GM12878 (cell line): ENCODE measurements at regions not wholly inside any gene's neighbourhood (a gene's known extent, or its start where the extent isn't known, plus 50 kb on each side); places are given as distances from the start of the nearest gene placed in this dataset.

ENCODE experiments used
- ATAC-seq: fragments of 200-7000 bp; cut with Tn5 transposase; 3 replicates; pipeline ENCODE4 v1.9.1; 2020; ENCODE audit warnings: mild to moderate bottlenecking, moderate library complexity
- BruUV-seq: library from RNA; stranded (reverse); fragments of 400-500 nt; replicated peaks from 2 replicates; lab custom pipeline; 2021; lab: Mats Ljungman, UMichigan
- CTCF ChIA-PET: fragments of 300-600 bp; sonication (Branson Sonifier 250); formaldehyde crosslinking; extraction: SDS; loops from one replicate; lab custom pipeline; 2021; ENCODE audit warnings: inconsistent platforms; lab: Yijun Ruan, JAX
- POLR2A ChIA-PET: fragments of 350-600 bp; formaldehyde crosslinking; extraction: SDS; loops from one replicate; lab custom pipeline; 2021; ENCODE audit warnings: inconsistent platforms; lab: Charles Lee
- RAD21 ChIA-PET: fragments of 300-600 bp; sonication (Branson Sonifier 250); formaldehyde crosslinking; loops from one replicate; lab custom pipeline; 2023; ENCODE audit warnings: antibody characterized with exemption; ENCODE audit not compliant: unreplicated experiment; lab: Charles Lee
- SMC1A ChIA-PET: fragments of 300-600 bp; sonication (Branson Sonifier 250); formaldehyde crosslinking; loops from one replicate; lab custom pipeline; 2023; ENCODE audit not compliant: unreplicated experiment, uncharacterized antibody; lab: Charles Lee
- DNase-seq: peaks from one replicate; pipeline ENCODE4 v3.0.0-alpha.2; 2011; ENCODE audit warnings: low read depth, low spot score
- FAIRE-seq: peaks from 3 replicates; lab custom pipeline; 2011; peaks lifted over from hg19 to GRCh38; lab: Jason Lieb, UNC
- H2AFZ ChIP-seq: 2 replicates; pipeline ENCODE4 v1.6.0; 2011; ENCODE audit warnings: low read depth, low read length, control low read depth; ENCODE audit not compliant: control insufficient read depth
- H3K27ac ChIP-seq: 2 replicates; pipeline ENCODE4 v1.5.1; 2011; ENCODE audit warnings: control low read depth; ENCODE audit not compliant: control insufficient read depth, insufficient read depth
- H3K27me3 ChIP-seq, 2 experiments: replicated peaks in 1 of 2; 2 replicates each; pipeline versions ENCODE4 v1.6.0 to v1.6.1; 2011; ENCODE audit warnings: low read length in 1 of 2; ENCODE audit not compliant: control insufficient read depth in 2 of 2, insufficient read depth in 2 of 2
- H3K36me3 ChIP-seq, 2 experiments: 2 replicates each; pipeline ENCODE4 v1.5.1; 2011; ENCODE audit warnings: low read length in 1 of 2; ENCODE audit not compliant: control insufficient read depth in 2 of 2, insufficient read depth in 2 of 2
- H3K4me1 ChIP-seq: 2 replicates; pipeline ENCODE4 v1.6.1; 2011; ENCODE audit warnings: mild to moderate bottlenecking, low read length, moderate library complexity, mixed read lengths; ENCODE audit not compliant: control insufficient read depth, insufficient read depth
- H3K4me2 ChIP-seq: 2 replicates; pipeline ENCODE4 v1.6.0; 2011; ENCODE audit warnings: control low read depth; ENCODE audit not compliant: control insufficient read depth, insufficient read depth
- H3K4me3 ChIP-seq: fragments of 200-600 bp; sonication (generic); 2 replicates; pipeline ENCODE4 v1.5.1; 2016
- H3K79me2 ChIP-seq: 2 replicates; pipeline ENCODE4 v1.6.0; 2011; ENCODE audit warnings: low read length; ENCODE audit not compliant: control insufficient read depth, insufficient read depth
- H3K9ac ChIP-seq: 2 replicates; pipeline ENCODE4 v1.8.0; 2011; ENCODE audit warnings: low read length, control low read depth, mixed read lengths; ENCODE audit not compliant: control insufficient read depth, insufficient read depth
- H3K9me3 ChIP-seq: replicated peaks from 3 replicates; pipeline ENCODE4 v1.5.1; 2011; ENCODE audit warnings: mild to moderate bottlenecking, low read length; ENCODE audit not compliant: control insufficient read depth, insufficient read depth
- H4K20me1 ChIP-seq: 2 replicates; pipeline ENCODE4 v1.6.0; 2011; ENCODE audit not compliant: control insufficient read depth, insufficient read depth
- EZH2 ChIP-seq: IDR thresholded peaks from 2 replicates; pipeline ENCODE4 v1.6.1; 2012; ENCODE audit warnings: low read depth, mild to moderate bottlenecking, control low read depth, inconsistent platforms, low read length, borderline replicate concordance; ENCODE audit not compliant: control insufficient read depth
- JUNB ChIP-seq: IDR thresholded peaks from 2 replicates; pipeline ENCODE4 v1.6.1; 2016; ENCODE audit warnings: antibody characterized with exemption, mild to moderate bottlenecking
- NR2C1 ChIP-seq: fragments of 450-650 bp; IDR thresholded peaks from 2 replicates; pipeline ENCODE4 v1.6.1; 2017; ENCODE audit warnings: antibody characterized with exemption, mild to moderate bottlenecking, moderate library complexity
- PBX3 ChIP-seq: IDR thresholded peaks from 2 replicates; pipeline ENCODE4 v1.6.1; 2011; ENCODE audit warnings: mild to moderate bottlenecking, low read depth, low read length, moderate library complexity; ENCODE audit not compliant: insufficient replicate concordance
- RBBP5 ChIP-seq: fragments of 200-600 bp; sonication (generic); conservative IDR thresholded peaks from 2 replicates; pipeline ENCODE4 v1.6.1; 2016
- SMAD5 ChIP-seq: IDR thresholded peaks from 2 replicates; pipeline ENCODE4 v1.6.1; 2016; ENCODE audit warnings: antibody characterized with exemption, low read depth
- YY1 ChIP-seq: IDR thresholded peaks from 2 replicates; pipeline ENCODE4 v1.6.1; 2011; ENCODE audit warnings: low read depth, mild to moderate bottlenecking, low read length
- ZNF217 ChIP-seq: fragments of 450-650 bp; IDR thresholded peaks from 2 replicates; pipeline ENCODE4 v1.6.1; 2017; ENCODE audit warnings: antibody characterized with exemption, mild to moderate bottlenecking
- ZNF274 ChIP-seq: IDR thresholded peaks from one replicate; pipeline ENCODE4 v1.8.0; 2011; ENCODE audit not compliant: insufficient read length, insufficient read depth
- ZNF592 ChIP-seq: fragments of 450-650 bp; IDR thresholded peaks from 2 replicates; pipeline ENCODE4 v1.6.1; 2017; ENCODE audit warnings: mild to moderate bottlenecking, moderate library complexity
- WGBS: methylation state at CpG from one replicate; pipeline ENCODE4 v1.1.6; 2016; ENCODE audit warnings: low lambda C conversion rate; ENCODE audit not compliant: insufficient replicate concordance, insufficient coverage; ENCODE audit errors: missing lambda C conversion rate; 5-methylcytosine and 5-hydroxymethylcytosine counted together
- in situ Hi-C: fragments of 300-500 bp; cut with MboI; formaldehyde crosslinking; loops from 9 replicates; pipeline ENCODE4 v1.14.3; 2018; ENCODE audit warnings: mixed read lengths
- intact Hi-C: fragments of 100-400 bp; cut with micrococcal nuclease; formaldehyde crosslinking; loops from one replicate; pipeline ENCODE4 v1.14.2; 2022; ENCODE audit not compliant: unreplicated experiment

GRCh38 chr10:51004776-51005175 lies 69.5 kb upstream of the PRKG1 start:
- TF ChIP-seq ZNF217: no peak
- TF ChIP-seq PBX3: no peak
- TF ChIP-seq YY1: no peak
- TF ChIP-seq RBBP5: no peak
- no peak for TF ChIP-seq JUNB
- TF ChIP-seq NR2C1: no peak
- TF ChIP-seq EZH2: no peak
- TF ChIP-seq, all 136 proteins: peak for 0
- WGBS: 2% methylated on average over 3 of the region's 3 CpGs
- ChIA-PET POLR2A (no interaction called here), SMC1A (no interaction called here), CTCF (interaction anchor here (0.9 to 1.6 kb wide), 2 partner anchors 17 to 1212 kb away, joined by 3 read pairs; no protein-coding TSS in a partner anchor), RAD21 (no interaction called here)
- no peak for FAIRE-seq
- Histone ChIP-seq H3K9ac (no peak overlapping the region), H4K20me1 (no peaks in the 10 kb centered on the region), H2AFZ (no peak overlapping the region), H3K4me2 (no peak overlapping the region), H3K27me3 (no peaks in the 10 kb centered on the region; a peak in 1 of 4 replicates), H3K4me1 (no peaks in the 10 kb centered on the region), H3K36me3 (no peaks in the 10 kb centered on the region), H3K9me3 (no peaks in the 10 kb centered on the region), H3K27ac (no peak overlapping the region), H3K4me3 (no peak overlapping the region), H3K79me2 (no peaks in the 10 kb centered on the region)
- no TSS peak for BruUV-seq
- in situ Hi-C loops (loop anchor here (25.0 kb wide), 1 partner anchor 1208 kb away; no protein-coding TSS in a partner anchor), intact Hi-C loops (loop anchor here (5.0 kb wide), 1 partner anchor 418 kb away; no protein-coding TSS in a partner anchor)
- no peak for ATAC-seq
- no peak for DNase-seq

- FAIRE-seq: no peak
- TF ChIP-seq ZNF592 (no peak), SMAD5 (no peak), ZNF274 (no peak)
Observed at GRCh38 chr10:51005551-51005950, 68.7 kb upstream of the PRKG1 start.

More at GRCh38 chr10:51005551-51005950, 68.7 kb upstream of the PRKG1 start:
- 19% methylated on average over 4 of the region's 4 CpGs for WGBS
- in situ Hi-C loops (loop anchor here (25.0 kb wide), 1 partner anchor 1207 kb away; no protein-coding TSS in a partner anchor), intact Hi-C loops (no loop called here)
- ATAC-seq: no peak
- H3K4me3 ChIP-seq: no peak overlapping the region
- no peaks in the 10 kb centered on the region for H4K20me1 ChIP-seq
- no TSS peak for BruUV-seq
- ChIA-PET SMC1A (no interaction called here), POLR2A (no interaction called here), RAD21 (no interaction called here), CTCF (no interaction called here)
- no peaks in the 10 kb centered on the region; a peak in 1 of 4 replicates for H3K27me3 ChIP-seq
- H3K9ac ChIP-seq: no peak overlapping the region
- no peaks in the 10 kb centered on the region for H3K4me1 ChIP-seq
- no peaks in the 10 kb centered on the region for H3K36me3 ChIP-seq
- DNase-seq: no peak
- H2AFZ ChIP-seq: no peak overlapping the region
- no peak overlapping the region for H3K4me2 ChIP-seq
- H3K27ac ChIP-seq: no peak overlapping the region
- H3K9me3 ChIP-seq: no peaks in the 10 kb centered on the region
- H3K79me2 ChIP-seq: no peaks in the 10 kb centered on the region
